NCI-H1092 (cell line): ENCODE measurements at regions not wholly inside any gene's neighbourhood (a gene's known extent, or its start where the extent isn't known, plus 50 kb on each side); places are given as distances from the start of the nearest gene placed in this dataset.

Experiments
- DNase-seq: peaks from one replicate; lab custom pipeline; 2025; lab: John Stamatoyannopoulos, UW

DNA sequence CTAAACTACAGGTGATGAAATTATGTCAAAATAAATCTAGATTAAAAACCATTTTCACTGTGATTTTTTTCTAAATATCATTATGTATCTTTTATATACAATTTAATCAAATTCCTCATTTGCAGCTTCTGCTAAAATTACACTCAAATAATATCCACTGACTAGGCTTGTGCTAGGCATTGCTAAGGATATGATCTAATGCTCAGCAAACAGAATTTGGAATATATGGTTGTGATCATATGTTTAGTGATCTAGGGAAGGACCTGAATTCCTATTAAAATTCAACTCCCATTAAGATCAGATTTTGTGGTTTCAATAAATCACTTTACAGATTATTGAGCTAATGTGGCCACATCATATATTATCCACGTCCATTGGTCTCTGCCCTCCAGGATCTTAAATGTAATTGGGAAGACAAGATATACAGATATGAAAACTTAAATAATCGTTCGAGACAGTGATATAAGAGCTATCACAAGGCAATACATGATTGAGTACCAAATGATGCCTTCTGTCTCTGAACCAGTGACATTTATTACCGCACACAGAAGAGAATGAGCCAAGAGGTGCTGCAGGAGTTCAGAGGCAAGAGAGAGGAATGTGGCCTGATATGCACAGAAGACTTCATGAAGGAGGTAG lies 206.0 kb upstream of the RPS6KA3 start:
- no peak for DNase-seq

DNA sequence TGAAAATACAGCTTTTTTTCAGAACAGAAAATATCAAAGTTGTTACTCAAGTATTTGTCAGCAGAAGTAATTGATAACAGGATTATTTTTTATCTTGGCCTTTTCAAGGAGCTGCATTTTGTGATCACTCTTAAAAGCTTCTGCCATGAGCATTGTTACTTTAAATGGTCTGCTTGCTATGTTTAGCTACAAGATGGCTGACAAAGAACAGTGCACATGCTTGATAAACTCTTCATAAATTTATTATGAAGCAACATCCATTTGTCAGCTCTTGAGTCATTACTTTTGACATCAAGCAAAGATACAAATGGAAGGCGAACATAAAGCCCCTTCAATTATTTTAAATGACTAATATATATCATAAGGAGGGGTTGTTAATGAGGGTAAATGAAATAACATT lies 205.4 kb upstream of the RPS6KA3 start:
- DNase-seq, result no peak

DNA sequence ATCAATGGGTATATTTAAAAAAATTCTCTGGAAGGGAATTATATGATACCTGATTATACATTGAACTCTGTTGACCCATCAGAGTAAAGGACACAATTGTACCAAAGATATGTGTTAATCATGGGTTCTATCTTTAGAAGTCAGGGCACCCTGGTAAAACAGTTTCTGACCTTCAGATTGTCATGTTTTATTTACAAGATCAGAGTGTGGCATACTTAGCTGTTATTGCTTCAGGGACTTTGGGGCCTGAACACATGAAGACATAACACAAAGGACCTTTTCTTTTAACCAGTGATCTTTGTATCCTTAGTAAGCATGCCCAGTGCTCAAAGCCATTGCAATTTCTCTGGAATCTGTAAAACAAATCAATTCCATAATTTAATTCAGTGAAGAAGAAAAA lies 204.8 kb upstream of the RPS6KA3 start:
- no peak for DNase-seq

DNA sequence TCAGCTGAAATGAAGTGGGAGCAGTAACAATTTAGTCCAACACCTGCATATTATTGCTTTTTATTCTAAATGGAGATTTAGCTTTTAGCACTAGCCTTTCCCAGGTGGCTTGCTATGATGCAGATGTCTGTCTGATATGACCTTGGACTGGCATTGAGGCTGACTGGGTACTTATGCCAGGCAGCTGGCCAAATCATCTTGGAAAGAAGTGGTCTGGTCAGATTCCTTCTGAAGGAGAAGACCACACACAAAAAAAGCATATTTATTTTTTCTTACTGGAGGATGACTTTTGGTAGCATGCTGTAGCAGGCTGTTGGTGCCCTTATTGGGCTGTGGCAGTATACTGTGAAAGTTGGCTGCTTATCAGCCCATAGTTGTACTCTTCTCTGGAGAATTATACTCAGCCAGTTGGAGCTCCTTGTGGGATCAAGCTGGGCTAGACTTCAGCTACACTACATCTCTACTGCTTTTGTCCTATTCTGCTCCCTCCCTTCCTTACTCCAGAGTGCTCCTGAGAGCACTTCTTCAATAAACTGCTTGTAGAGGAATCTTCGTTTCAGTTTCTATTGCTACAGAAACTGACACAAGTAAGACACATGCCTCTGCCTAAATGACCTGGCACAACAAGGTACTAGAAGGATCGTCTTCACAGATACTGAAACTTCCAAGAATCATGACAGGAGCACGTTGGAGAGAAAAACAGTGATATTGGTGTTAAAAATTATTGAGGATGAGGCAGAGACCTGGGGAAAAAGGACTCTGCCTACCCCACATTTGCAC lies 196.8 kb upstream of the RPS6KA3 start:
- no peak for DNase-seq

DNA sequence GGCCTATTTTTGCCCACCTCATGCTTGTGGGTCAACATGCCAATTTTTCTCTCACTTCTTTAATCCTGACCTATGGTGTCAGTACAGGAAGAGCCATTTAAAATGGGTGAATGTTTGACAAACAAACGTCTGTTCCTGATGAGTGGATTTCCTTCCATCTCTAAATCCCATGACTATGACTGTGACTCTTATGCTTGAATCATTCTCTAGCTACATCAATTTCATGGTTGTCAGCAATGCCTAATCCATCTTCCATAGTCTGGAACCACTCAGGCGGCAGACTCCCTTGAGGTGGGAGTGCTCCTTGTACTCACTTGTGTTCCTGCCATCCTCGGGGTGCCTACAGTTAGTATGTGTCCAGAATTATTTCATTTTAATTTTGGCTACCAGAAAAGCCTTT lies 194.9 kb upstream of the RPS6KA3 start:
- no peak for DNase-seq

DNA sequence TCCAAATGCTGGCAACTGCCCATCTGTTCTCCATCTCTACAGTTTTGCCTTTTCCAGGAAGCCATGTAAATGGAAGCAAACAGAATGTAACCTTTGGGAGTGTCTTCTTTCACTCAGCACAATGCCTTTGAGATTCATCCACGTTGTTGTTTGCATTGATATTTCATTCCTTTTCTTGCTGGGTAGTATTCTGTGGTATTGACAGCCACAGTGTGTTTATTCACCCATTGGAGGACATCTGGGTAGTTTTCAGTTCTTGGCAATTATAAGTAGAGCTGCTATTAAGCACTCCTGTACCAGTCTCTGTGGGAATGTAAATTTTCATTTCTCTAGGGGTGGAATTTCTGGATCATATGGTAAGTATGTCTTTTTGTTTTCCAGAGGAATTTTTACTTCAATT lies 194.3 kb upstream of the RPS6KA3 start:
- DNase-seq, result no peak

DNA sequence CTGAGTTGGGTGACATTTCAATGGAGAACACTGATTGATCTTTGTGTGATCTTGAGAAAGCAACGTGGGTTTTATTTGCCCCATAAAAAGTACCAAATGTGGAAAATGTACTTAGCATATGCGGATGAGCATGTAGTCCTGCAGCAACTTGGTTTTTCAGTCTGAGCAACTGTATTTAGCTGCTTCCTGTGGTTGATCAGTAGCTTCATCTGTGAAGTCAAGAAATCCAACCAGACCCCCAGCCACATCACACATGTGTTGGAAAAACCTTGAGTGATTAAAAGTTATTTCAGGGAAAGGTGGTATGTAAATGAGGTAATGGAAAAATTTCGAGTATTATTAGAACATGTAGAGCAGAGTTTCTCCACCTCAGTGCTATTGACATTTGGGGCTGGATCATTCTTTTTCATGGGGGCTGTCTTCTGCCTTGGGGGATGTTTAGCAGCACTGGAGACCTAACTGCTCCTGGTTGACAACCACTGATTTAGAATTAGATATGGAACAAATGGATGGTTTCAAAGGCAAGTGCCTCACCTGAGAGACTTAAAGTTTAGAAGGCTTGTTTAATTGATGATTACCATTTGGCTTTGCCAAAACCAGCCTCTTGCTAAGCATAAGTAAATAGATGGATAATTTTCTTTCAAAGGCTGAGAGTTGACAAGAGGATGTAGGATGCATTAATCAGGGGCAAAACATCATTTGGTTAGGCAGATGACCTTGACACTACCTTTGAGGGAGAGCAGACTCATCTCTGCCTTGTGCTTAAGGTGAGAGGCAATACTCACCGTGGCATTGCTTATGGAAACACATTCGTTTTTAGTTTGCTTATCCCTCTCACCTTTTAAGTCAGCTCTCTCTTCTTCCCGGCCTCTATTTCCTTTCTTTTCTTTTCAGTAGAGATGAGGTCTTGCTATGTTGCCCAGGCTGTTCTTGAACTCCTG lies 193.0 kb upstream of the RPS6KA3 start:
- no peak for DNase-seq

DNA sequence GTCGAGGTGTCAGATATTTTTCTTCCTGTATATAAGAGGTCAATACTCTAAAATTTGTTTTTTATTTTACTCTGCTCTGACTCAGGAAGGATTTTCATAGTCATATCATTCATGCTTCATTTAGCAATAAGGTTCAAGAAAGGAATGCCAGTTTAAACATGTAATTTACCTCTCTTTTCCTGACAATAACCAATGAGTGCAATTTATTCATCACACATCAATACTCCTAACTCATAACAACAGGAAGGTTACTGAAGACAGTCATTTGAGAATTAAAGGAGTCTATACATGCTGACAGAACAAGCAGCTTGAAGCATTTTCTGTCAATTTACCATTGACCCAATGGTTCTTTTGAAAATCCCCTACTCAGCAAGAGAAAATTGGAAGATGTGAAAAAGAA lies 190.3 kb upstream of the RPS6KA3 start:
- no peak for DNase-seq

DNA sequence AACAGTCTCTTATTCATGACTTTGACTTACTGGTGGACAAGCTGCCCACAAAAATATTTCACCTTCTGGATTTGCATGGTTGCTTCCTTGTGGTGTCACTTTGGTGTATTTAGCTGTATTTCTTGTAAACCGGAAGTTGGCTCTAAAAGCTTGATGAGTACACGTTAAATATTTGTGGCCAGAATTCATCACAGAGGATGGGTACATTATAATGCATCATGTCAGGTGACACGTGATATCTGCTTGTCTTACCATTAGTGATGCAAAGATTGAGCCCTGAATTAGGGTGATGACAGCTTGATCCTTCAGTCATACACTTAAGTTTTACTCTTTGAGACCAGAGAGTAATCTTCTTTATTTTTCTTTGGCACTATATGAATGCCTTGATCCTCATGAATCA lies 188.3 kb upstream of the RPS6KA3 start:
- DNase-seq, result no peak

DNA sequence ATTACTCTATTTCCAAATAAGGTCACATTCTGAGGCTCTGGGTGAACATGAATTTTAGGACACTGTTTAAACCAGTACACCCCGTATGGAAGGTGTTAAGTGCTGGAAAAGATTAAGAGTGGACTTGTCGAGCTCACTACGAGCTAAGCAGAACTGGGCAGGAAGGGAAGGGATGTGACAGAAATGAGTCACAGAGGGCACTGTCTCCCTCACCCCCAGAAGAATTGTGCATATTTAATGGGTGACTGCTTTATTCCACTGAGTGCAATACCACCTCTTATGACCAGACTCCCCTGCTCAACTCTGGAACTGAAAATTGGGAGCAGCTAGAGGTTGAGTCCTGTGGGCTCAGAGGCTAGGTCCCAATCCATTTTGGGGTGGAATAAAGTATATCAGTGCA lies 187.4 kb upstream of the RPS6KA3 start:
- DNase-seq, result no peak

DNA sequence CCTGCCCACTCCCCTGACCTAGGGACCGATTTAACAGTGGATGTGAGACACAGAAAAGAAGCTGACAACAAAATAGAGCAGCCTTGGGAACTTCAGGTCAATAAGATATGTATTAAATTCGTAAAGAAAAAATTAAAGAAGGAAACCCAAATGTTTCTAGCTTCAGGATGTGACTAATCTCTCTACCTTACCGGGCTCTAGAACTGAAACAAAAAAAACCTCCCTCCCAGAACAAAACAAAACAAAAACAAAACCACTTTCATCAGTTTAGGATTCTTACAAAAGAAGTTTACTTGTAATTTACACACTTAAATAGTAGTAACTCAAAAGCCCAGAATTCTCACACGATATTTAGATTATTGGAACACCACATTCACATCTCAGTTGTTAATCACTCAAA lies 185.8 kb upstream of the RPS6KA3 start:
- no peak for DNase-seq

DNA sequence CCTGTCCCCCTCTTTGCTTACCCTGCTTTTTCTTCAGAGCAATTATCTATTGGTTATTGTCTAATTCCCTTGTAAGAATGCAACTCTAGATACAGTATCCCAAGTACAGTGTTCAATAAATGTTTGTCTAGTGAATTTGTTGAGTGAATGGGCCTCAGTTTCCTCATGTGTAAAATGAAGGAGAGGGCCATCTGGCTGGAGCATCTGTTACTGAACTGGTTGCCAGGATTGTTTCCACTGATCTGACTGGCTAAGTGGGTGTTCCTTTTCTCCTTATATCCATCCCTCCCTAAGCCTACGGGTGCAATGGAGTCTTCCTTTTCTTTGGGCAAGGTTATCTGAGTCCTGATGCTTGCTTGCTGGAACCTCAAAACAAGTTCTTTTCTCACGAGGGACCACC lies 185.2 kb upstream of the RPS6KA3 start:
- no peak for DNase-seq

DNA sequence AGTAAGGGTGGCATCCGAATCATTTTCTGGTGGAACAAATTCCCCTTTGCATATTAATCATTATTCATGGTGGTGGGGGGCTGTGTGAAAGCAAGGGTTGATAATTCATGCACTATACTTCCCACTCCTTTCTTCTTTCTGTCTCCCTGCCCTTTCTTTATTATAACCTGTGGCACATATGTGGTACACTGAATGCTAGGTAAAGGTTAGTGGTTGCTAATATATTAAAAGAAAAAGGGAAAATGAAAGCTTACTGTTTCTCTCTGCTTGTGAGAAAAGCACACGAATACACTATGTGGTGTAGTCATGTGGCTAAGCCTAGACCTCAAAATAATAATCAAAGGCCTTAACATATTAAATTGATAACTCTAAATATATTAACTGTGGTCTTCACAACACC lies 178.4 kb upstream of the RPS6KA3 start:
- DNase-seq, result no peak

DNA sequence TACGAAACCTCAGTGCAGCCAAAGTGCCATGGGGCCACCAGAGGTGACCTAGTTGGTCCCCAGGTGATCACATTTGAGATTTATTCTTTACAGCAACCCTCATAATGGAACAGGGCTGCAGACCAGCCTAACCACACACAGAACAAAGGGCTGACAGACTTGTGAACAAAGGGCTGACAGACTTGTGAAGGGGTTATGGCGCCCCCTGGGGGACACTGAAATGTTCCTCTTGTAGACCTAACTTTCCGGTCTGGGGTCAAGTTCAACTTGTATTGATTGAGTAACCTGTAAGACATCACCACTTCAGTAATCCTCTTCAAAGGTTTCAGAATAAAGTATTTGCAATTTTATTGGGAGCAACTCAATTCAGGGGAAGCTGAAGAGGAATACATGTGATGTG lies 175.9 kb upstream of the RPS6KA3 start:
- peak; percentile 64 for DNase-seq

DNA sequence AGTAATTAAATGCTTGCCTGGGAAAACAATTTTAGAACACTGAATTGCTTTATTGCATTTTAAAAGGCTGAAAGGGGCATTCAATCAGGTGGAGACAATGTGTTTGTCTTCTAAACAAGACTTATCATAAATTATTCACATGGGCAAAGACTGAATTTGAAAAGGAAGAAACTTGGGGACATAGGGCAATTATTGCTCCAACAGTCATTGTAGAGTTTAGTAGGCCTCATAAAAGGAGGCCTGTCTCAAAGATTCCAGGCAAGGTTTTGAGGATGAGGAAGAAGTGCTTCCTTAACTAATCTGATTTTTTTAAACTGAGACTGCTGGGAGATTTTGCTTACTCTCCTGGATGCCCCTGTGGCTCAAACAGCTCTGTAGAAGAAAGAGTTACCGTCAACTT lies 174.4 kb upstream of the RPS6KA3 start:
- DNase-seq, result no peak

DNA sequence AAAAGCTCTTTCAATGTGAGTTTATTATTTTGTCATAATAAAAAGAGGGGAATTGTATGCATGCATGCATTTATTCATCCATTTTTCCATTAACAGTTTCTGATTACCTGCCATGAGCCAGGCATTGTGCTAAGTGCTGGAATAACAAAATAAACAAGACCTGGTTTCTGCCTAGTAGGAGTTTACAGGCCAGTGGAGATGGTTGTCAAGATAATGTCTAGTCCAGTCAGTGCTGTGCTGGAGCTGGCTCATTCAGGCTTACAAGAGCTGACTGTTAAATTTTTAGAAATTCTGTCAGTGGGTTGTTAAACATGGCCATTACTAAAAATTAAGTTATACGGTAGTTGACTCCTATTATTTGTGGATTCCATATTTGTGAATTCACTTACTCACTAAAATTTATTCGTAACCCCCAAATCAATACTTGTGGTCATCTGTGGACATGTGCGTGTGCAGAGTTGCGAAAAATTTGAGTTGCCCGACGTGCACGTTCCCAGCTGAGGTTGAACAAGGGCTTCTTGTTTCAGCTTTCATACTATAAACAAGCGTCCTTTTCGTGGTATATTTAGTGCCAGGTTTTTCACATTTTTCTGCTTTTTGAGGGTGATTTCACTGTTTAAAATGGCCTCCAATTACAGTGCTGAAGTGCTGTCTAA lies 172.3 kb upstream of the RPS6KA3 start:
- no peak for DNase-seq

DNA sequence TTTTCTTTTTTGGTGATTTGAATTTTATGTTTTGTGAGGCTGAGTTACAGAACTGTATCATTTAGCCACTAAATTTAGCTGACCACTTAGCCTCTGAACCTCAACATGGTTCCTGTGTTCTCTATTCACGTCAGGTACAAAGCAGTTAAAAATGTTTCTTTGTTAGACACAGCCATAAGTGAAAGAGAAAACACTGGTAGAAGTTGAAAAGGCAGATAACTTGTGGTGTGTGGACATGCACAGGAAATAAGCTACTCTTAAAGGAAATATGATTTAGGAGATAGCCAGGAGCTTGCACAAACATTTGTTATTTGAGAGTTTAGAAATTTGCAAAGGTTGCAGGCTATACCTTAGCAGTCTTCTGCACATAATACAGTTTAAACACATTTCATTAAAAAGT lies 171.0 kb upstream of the RPS6KA3 start:
- no peak for DNase-seq

DNA sequence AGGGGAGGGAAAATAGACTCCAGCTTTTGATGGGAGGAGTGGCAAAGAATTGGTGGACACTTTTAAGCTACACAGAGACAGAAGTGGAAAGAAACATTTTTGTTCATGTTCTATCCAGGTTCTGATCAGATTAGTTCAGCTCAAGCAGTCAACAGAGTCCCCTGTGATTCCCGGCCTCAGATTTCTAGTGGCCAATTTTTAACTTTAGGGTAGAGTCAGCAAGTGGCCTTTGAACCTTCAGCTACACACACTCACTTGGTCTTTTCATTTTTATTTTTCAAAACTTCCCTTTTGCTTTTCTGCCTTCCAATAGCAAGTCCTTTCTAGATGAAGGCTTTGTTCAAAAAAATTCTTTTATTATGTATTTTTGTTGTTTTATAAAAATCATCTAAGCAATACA lies 169.2 kb upstream of the RPS6KA3 start:
- DNase-seq, result no peak

DNA sequence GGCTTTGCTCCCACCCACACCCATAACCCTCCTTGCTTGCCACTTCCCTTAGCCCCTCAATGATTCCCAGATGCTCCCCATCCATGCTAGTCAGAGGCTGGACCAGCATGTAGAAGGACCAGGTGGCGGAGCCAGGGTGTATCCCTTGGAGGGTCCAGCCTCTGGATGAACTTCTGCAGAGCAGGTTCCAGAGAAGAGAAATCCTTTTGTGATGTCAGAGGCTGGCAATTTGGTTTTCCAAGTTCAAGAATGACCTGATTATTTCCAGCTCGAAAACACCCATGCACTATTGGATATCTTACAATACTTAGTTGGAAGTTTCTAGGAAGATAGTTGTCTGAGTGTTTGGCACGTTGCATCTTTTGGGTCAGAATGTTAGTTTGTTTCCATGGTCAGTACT lies 168.3 kb upstream of the RPS6KA3 start:
- DNase-seq, result no peak

DNA sequence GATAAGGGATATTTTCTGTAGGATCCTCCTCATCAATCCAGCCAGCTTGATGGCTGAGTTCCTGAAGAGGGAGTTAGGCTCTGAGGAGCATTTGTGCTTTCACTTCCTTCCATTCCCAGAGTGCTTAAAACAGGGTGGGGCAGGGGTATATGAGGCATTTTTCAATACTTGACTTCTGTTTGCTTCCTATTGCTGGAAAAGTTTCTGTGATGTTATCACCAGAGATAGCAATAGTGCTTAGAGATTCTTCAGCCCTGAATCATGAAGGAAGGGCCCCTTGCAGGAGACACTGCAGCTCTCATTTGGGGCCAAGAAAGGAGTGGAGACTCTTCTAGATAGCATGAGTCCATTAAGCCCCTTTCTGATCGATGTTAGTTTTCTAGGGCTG lies 166.7 kb upstream of the RPS6KA3 start:
- DNase-seq, result no peak

DNA sequence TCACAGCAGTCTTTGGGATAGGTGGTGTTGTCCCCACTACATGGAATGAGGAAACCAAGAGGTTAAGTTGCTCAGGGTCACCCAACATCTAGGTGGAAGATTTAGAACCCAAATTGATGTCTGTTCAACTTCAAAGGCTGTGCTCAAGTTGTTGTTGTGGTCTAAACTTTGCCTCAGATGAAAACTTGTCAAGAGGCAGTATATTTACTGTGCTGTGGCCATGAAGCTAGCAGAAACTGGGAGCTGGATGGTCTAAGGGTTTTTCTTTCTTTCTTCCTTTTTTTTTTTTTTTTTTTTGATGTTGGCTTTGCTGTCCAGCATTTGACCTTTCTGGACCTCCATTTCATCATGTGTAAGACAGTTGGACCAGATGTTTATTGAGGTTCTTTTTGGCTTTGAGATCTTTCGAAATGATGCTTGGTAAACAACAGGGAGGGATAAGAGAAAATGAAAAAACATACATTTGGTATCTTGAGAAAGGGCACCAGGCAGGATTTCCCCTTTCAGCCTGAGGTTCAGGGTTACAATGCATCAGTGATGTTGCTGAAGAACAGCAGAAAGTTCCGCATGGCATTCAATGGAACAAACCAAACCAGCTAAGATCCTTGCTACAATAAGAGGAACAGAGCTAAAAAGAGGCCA lies 166.2 kb upstream of the RPS6KA3 start:
- DNase-seq, result no peak

DNA sequence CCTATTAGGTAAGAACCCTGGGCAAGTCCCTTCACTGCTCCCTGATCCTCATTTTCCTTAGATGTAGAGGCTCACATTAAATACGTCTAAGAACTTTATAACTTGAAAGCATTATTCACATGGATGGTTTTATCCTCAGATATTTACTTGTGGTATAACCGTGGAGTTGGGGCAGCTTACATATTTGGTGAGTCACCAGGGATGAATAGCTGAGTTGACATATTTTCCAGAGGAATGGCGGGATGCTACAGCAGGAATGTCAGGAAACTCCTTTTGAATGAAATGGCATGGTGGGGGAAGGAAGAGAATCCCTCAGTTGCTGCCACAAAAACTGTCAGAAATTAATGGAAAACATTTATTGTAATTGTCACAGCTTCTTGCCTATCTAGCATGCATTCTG lies 165.3 kb upstream of the RPS6KA3 start:
- DNase-seq, result no peak
